NCI-H69 (cell line): ENCODE measurements at regions not wholly inside any gene's neighbourhood (a gene's known extent, or its start where the extent isn't known, plus 50 kb on each side); places are given as distances from the start of the nearest gene placed in this dataset.

Experiments
- DNase-seq: peaks from one replicate; lab custom pipeline; 2025; lab: John Stamatoyannopoulos, UW

DNA sequence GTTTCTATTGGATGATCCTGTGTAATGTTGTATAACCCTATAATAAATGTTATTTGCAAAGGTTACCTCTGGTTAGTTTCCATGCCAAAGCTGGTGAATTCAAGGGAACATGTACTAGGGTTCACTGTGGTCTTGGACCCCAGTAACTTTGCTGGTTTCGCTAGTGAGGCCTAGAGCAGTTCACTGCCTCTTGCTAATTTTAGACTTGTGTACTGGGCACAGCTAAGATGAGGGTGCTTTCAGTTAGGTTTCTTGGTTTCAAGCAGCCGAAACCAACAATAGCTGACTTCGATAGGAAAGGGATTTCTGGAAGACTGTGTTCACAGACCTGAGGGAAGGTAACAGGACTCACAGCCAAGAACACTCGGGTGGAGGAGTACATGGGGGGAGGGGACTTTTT lies 215.5 kb upstream of the BCOR start:
- no peak for DNase-seq

GRCh38 chrX:40310447-40310846 lies 212.7 kb upstream of the BCOR start:
- no peak for DNase-seq

DNA sequence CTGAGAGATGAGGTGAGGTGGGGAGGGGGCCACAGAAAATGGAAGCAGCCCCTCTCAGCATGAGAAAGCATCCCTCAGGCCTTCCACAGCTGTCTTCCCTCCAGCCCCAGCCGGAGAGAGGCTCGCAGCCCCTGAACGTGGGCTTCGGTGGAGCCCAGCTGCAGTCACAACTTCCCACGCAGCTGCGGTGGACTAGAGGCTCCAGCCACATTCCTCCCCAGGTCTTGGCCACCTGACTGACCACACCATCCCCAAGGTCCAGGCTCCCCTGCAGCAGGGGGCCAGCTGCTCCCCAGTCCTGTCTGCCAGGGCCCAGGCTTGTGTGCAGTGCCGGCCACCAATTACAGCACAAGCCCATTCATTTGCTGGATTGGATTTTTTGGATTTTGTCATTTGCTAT lies 212.3 kb upstream of the BCOR start:
- no peak for DNase-seq

DNA sequence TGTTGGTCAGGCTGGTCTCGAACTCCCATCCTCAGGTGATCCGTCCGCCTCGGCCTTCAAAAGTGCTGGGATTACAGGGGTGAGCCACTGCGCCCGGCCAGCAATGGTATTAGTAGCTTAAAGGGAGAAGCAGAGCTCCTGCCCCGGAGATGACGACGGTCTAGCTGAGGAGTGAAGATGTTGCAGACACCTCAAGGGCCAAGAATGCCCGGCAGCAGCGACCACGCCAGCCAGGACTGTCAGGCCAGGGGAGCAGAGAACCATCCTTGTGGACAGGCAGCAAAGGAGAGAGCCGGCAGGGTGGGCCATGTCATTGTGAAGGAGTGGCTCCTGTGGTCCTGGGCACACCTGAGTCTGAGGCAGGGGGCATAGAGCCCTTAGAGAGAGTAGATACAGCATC lies 210.1 kb upstream of the BCOR start:
- DNase-seq = no peak

GRCh38 chrX:40304115-40304514 lies 206.4 kb upstream of the BCOR start:
- DNase-seq = no peak

- no peak for DNase-seq
These were observed 205.7 kb upstream of the BCOR start for GRCh38 chrX:40303256-40304077.

DNA sequence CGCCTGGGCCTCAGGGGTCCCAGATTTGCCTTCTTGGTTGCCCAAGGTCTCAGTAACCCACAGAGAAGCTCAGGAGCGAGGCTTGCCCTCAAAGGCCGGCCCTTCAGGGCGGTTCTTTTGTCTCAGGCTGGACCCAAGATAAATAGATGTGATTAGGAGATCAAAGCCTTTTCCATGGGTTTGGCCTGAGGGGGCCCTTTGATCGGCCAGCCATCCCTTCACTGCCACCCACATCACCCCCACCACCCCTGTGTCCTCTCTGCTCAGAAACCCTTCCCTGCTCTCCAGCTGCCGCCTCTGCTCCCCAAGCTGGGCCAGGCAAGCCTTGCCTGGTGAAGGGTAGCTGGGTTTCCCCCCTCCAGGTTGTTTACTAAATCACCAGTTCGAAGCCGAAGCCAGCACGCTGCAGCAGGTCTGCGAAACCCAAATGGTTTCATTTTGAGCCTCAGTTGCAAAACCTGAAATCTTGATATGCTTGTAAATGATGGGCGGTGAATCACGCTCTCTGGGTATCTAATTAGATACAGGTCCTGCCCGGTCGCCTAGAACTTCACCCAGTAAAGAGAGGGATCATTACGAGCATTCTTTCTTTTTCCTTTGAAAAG lies 202.6 kb upstream of the BCOR start:
- DNase-seq = no peak

GRCh38 chrX:40299641-40300046 lies 201.9 kb upstream of the BCOR start:
- no peak for DNase-seq

- peak; percentile 36 for DNase-seq
These were observed 201.1 kb upstream of the BCOR start for GRCh38 chrX:40298572-40299479.

DNA sequence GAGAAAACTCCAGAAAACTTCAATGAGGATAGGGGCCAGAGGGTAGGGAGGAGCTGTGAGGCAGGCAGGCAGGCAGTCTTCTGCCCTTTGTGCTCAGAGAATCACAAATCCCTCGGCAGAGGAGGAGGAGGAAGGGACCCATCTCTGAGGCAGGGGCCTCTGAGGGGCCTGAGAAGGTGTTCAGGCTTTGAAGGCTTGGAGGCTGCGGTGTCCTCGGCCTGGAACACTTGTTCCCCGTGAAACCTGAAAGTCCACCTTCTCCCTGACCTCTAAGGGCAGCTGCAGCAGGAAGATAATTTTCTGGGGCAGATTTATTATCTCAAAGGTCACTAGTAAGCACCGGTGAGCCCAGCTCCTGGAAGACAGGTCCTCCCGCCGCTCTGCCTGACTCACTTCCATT lies 200.3 kb upstream of the BCOR start:
- DNase-seq = no peak

GRCh38 chrX:40291553-40291952 lies 193.8 kb upstream of the BCOR start:
- DNase-seq = peak; percentile 13

DNA sequence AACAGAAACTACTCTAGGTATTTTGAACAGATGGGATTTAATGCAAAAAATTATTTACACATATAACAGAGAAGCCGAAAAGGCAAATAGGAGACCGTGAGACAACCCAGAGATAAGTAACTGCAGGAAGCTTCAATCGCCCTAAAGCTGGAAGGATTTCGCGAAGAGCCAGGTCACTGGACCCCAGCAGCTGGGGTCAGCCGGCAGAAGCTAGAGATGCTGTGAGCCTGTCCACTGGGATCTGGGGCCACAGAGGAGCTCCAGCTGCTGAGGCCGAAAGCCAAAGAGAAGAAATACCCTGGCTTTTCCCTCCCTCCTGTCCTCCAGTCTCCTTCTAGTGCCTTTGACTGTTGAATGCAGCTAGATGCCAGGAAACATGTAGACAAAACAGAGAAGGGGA lies 192.8 kb upstream of the BCOR start:
- DNase-seq = no peak

GRCh38 chrX:40285876-40286275 lies 188.1 kb upstream of the BCOR start:
- DNase-seq = no peak

DNA sequence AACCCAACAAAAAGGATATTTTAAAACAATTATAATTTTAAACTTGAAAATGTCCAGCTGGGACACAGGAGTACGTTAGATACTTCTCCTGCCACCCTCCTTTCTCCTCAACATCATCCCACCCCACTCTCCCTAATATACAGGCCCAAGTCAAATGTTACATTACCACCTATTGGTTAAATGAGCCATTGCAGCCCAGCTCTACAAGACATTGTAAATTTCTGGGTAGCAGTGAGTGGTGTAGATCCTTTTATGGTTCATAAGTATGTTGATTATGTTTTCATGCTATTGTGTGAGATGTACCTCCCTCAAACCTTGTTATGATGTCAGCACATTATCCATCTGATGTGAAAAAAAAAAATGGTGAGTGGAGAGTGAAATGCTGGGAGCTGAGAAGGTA lies 187.1 kb upstream of the BCOR start:
- no peak for DNase-seq

DNA sequence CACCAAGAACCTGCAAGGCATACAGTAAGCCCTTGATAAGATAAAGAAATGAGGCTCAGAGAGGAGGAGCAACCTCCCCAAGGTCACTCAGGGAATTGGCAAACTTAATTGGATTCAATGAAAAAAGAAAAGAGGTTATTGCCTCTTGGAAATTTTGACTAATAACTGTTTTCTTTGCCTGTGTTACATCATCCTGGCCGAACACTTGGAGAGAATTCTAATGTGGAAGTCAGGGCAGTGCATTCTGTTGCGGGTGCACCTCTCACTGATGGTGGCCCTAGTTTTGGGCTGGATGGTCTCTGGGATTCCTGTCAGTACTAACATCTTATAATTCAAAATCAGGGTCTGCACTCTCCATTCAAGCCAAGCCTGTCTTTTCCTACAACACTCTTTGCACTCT lies 186.2 kb upstream of the BCOR start:
- DNase-seq = no peak

DNA sequence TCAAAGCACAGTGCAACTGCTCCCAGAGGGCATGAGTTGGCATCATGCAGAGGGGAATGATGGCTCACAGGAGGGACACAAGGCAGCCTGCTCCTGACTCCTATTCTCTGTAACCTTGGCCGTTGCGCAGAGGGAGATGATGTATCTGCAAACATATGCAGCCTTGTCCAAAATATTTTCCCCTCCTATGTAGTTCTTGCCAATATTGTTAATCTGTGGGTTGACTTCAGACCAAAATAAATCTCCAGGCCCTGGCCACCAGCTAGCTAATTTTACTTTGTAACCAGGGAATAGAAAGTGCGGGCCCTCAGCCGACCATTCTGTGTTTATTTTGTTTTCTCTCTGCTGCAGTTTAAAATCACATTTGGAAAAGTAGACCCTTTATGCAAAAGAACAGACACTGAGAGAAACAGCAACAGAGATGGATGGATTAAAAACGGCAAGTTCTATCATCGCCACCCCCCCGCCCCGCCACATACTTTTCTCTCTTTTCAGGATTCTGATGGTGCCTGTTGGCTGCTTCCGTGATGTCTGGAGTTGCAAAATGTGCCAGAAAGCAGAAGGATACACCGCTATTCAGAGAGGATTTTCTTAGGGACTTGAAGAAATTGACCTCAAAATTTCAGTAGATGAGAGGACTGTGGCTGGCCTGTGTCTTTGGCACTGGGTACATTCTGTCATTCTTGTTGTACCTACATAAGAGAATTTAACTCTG lies 185.3 kb upstream of the BCOR start:
- no peak for DNase-seq

DNA sequence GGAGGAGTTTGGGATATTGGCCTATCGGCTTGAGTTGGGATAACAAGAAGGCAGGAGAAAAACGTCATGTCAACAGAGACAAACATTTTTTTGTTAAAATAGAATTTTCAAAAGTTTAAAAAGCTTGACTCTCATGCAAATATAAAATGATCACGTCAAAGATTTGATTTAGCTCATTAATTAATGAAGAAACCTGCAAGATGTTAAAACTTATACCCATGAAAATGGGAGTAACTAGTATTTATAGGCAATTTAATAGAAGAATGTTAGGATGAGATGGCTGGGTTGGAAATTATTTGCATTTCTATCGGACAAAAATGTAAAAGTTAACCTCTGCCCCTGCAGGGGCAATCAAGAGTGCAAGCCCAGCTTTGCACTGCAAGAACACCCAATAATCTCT lies 184.6 kb upstream of the BCOR start:
- DNase-seq = no peak

- DNase-seq = peak; percentile 59
These were observed 183.7 kb upstream of the BCOR start for GRCh38 chrX:40281336-40282005.

- peak; percentile 67 for DNase-seq
These were observed 182.0 kb upstream of the BCOR start for GRCh38 chrX:40279762-40280161.

GRCh38 chrX:40279091-40279430 lies 181.3 kb upstream of the BCOR start:
- DNase-seq = no peak

DNA sequence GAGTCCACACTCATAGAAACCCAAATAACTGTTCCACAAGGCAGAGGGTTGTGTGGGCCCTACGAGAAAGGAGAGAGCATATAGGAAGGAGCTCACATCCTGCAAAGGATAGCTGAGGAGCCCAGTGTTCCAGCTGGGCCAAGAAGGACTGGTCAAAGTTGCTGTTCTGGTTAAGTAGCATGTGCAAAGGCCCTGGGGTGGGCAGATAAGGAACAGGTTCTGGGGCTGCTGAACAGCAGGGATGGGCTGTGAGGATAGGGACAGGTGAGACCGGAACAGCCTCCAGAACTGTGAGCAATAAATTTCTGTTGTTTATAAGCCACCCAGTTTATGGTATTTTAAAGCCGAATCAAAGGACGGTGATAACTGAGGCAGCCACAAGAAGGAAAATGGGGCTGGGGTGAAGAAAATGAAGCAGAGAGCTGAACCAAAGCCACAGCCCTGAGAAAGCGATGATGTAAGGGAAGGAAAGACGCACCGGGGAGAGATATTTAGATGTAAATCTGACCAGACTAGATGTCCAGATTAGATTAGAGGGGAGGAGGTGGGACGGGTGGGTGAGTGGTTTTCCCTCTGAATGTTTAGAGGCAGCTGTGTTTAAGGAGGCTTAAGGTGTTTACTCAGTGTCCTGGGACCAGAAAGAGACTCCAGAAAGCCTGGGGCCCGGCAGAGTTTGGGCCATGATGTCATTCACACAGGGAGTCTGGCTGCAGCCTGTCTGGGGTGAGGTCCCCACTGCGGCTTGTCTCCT lies 180.8 kb upstream of the BCOR start:
- peak; percentile 70 for DNase-seq
